Stimulated activated CD4-positive, alpha-beta T cell treated with anti-CD3 and anti-CD28 coated beads, Interleukin-1b, Interleukin-23, amount 100 ng/mL, for 4 hours (primary cell): ENCODE measurements at regions not wholly inside any gene's neighbourhood (a gene's known extent, or its start where the extent isn't known, plus 50 kb on each side); places are given as distances from the start of the nearest gene placed in this dataset.

Source experiments
- DNase-seq, 2 donors: peaks; one replicate each; pipeline ENCODE4 v3.0.0-alpha.2; 2020; ENCODE audit warnings: low read depth in 2 of 2

GRCh38 chr3:110526777-110527727, 544.6 kb upstream of the NECTIN3 start:
- no peak for DNase-seq

GRCh38 chr3:110528305-110529121, 543.1 kb upstream of the NECTIN3 start:
- no peak for DNase-seq

GRCh38 chr3:110530902-110531301, 540.7 kb upstream of the NECTIN3 start:
- no peak for DNase-seq

- no peak for DNase-seq
Measured at GRCh38 chr3:110533089-110533488, 538.5 kb upstream of the NECTIN3 start.

GRCh38 chr3:110542552-110543150, 529.0 kb upstream of the NECTIN3 start:
- DNase-seq: no peak

GRCh38 chr3:110544730-110545129, 526.9 kb upstream of the NECTIN3 start:
- no peak for DNase-seq

GRCh38 chr3:110550511-110550910, 521.1 kb upstream of the NECTIN3 start:
- DNase-seq: no peak

GRCh38 chr3:110562621-110563020, 509.0 kb upstream of the NECTIN3 start:
- DNase-seq: no peak

- DNase-seq: no peak
Measured at GRCh38 chr3:110564674-110565073, 506.9 kb upstream of the NECTIN3 start.

GRCh38 chr3:110567029-110567428, 504.6 kb upstream of the NECTIN3 start:
- DNase-seq: no peak

- no peak for DNase-seq
Measured at GRCh38 chr3:110568246-110568645, 503.4 kb upstream of the NECTIN3 start.

- DNase-seq: no peak
Measured at GRCh38 chr3:110569073-110569472, 502.5 kb upstream of the NECTIN3 start.

- no peak for DNase-seq
Measured at GRCh38 chr3:110575702-110576101, 495.9 kb upstream of the NECTIN3 start.

GRCh38 chr3:110576960-110577359, 494.7 kb upstream of the NECTIN3 start:
- DNase-seq: no peak

- no peak for DNase-seq
Measured at GRCh38 chr3:110577854-110578253, 493.8 kb upstream of the NECTIN3 start.

GRCh38 chr3:110579840-110580550, 491.6 kb upstream of the NECTIN3 start:
- DNase-seq: no peak

GRCh38 chr3:110583373-110583935, 488.2 kb upstream of the NECTIN3 start:
- DNase-seq: no peak

- DNase-seq: no peak
Measured at GRCh38 chr3:110588906-110589305, 482.7 kb upstream of the NECTIN3 start.

GRCh38 chr3:110589341-110589740, 482.3 kb upstream of the NECTIN3 start:
- DNase-seq: no peak

- no peak for DNase-seq
Measured at GRCh38 chr3:110593749-110594148, 477.9 kb upstream of the NECTIN3 start.

GRCh38 chr3:110598847-110599490, 472.6 kb upstream of the NECTIN3 start:
- no peak for DNase-seq
